ENCODE measurements at regions not wholly inside any gene's neighbourhood (a gene's known extent, or its start where the extent isn't known, plus 50 kb on each side); places are given as distances from the start of the nearest gene placed in this dataset.

GRCh38 chr2:173706936-173707335 lies 258.2 kb downstream of the SP3 start:
- TF ChIP-seq, protein P1, sequence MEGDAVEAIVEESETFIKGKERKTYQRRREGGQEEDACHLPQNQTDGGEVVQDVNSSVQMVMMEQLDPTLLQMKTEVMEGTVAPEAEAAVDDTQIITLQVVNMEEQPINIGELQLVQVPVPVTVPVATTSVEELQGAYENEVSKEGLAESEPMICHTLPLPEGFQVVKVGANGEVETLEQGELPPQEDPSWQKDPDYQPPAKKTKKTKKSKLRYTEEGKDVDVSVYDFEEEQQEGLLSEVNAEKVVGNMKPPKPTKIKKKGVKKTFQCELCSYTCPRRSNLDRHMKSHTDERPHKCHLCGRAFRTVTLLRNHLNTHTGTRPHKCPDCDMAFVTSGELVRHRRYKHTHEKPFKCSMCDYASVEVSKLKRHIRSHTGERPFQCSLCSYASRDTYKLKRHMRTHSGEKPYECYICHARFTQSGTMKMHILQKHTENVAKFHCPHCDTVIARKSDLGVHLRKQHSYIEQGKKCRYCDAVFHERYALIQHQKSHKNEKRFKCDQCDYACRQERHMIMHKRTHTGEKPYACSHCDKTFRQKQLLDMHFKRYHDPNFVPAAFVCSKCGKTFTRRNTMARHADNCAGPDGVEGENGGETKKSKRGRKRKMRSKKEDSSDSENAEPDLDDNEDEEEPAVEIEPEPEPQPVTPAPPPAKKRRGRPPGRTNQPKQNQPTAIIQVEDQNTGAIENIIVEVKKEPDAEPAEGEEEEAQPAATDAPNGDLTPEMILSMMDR (IDR thresholded peaks at IDR 0.05 in 8 of 11, conservative IDR thresholded peaks at IDR 0.05 in 3 of 11) = no peak
- TF ChIP-seq POLR2AphosphoS5 (IDR thresholded peaks at IDR 0.05) (no peak), POLR2A (IDR thresholded peaks at IDR 0.05) (no peak)

DNA sequence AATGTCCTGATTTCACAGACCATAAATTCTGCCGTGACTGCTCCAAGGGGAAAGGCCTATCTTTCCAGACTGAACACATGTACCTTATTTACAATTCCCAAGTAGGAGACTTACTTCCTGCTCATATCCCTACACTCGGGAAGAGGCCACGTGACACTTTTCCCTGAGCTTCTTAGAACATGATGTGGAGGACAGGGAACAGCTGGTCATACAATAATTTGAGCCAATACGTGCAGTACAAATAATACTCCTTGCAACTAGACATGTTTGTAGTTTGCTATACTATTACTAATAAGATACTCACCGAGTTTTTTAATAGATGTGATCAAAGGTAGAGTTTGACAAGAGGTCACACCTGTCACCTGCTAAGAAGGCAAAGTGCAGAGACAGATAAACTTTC lies 256.4 kb downstream of the SP3 start:
- no peaks in the 10 kb centered on the region for H3K27me3 ChIP-seq (replicated peaks in 1 of 7)
- no peak for DNase-seq
- H3K36me3 ChIP-seq = no peaks in the 10 kb centered on the region
- H3K27ac ChIP-seq = no peak overlapping the region
- TF ChIP-seq POLR2AphosphoS5 (IDR thresholded peaks at IDR 0.05) = no peak
- TF ChIP-seq POLR2A (IDR thresholded peaks at IDR 0.05) = no peak
- TF ChIP-seq, protein P1 (IDR thresholded peaks at IDR 0.05 in 8 of 11, conservative IDR thresholded peaks at IDR 0.05 in 3 of 11) = no peak
- no peak overlapping the region for H3K4me3 ChIP-seq
- no peaks in the 10 kb centered on the region for H3K9me3 ChIP-seq
- intact Hi-C loops (cut with DNase I; ENCODE audit: low total_unique reads) = no loop called here
- 72 to 83% (median 75%) methylated on average over 5 of the region's 5 CpGs for WGBS, 5 donors
- no peaks in the 10 kb centered on the region for H3K4me1 ChIP-seq

More at GRCh38 chr2:173706936-173707335, 258.2 kb downstream of the SP3 start:
- H3K4me3 ChIP-seq = no peak overlapping the region
- DNase-seq = no peak
- H3K27me3 ChIP-seq (replicated peaks in 1 of 7) = no peaks in the 10 kb centered on the region
- 92 to 95% (median 93%) methylated on average over 4 of the region's 4 CpGs for WGBS, 5 donors
- no peak overlapping the region for H3K27ac ChIP-seq
- H3K36me3 ChIP-seq = no peaks in the 10 kb centered on the region
- H3K4me1 ChIP-seq = no peaks in the 10 kb centered on the region
- intact Hi-C loops (cut with DNase I; ENCODE audit: low total_unique reads) = no loop called here
- H3K9me3 ChIP-seq = no peaks in the 10 kb centered on the region

DNA sequence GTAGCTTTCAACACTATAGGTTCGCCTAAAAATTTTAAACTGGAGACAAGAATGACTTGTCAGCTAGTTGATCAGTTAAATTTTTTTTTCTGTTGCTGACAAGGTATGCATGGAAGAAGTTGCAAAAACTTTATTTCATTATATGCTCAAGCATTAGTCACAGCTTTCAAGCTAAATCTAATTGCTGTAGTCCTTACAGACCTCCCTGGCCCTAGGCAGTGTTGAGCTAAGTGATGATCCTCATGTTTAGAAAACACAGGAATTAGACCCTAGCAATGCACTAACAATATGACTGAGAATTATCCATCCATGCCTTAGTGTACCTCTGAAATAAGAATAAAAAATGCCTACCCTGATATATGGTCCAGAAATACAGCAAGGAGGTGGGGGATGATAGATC lies 253.4 kb downstream of the SP3 start:
- no peak overlapping the region for H3K4me3 ChIP-seq
- TF ChIP-seq POLR2A (IDR thresholded peaks at IDR 0.05) (no peak), POLR2AphosphoS5 (IDR thresholded peaks at IDR 0.05) (no peak)
- TF ChIP-seq, protein P1 (IDR thresholded peaks at IDR 0.05 in 8 of 11, conservative IDR thresholded peaks at IDR 0.05 in 3 of 11) = no peak
- 80 to 87% (median 83%) methylated on average over 1 of the region's 1 CpG for WGBS, 5 donors
- H3K27me3 ChIP-seq (replicated peaks in 1 of 7) = peaks cover 0 to 7% (median 0%) of the 10 kb centered on the region in 7 donors
- intact Hi-C loops (cut with DNase I; ENCODE audit: low total_unique reads) = no loop called here
- no peak overlapping the region for H3K27ac ChIP-seq
- no peak for DNase-seq
- no peaks in the 10 kb centered on the region for H3K36me3 ChIP-seq
- H3K9me3 ChIP-seq = no peaks in the 10 kb centered on the region
- H3K4me1 ChIP-seq = no peaks in the 10 kb centered on the region

DNA sequence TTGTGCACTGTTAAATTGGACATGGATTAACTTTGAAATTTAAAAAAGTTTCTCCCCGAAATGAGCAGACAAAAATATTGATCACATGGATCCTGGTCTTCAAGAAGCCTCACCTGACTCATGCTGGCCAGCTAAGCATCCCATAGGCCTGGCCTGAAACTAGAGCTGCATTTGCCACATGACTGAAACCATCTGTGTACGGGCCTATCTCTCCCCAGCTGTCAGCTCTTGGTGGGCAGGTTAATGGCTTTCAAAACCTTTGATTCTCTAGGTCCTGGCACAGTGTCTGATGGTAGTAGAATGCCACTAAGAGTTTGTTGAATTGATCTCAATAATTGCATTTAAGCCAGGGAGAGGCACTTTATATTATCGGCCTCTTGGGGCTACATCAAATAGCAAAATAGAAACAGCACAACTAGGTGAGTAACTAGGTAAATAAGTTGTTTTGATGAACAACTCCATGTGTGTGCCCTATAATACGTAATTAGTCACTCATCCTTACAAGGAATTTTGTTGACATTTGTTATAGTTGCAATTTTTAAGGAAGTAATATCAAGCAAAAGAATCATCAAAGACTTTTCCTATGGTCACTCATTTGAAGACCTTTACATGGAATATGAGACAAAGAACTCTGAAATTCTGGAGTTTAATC lies 251.1 kb downstream of the SP3 start:
- Histone ChIP-seq H3K27me3 (replicated peaks in 1 of 7) (peaks cover 0 to 21% (median 0%) of the 10 kb centered on the region in 7 donors), H3K27ac (no peak overlapping the region), H3K4me1 (no peaks in the 10 kb centered on the region), H3K9me3 (no peaks in the 10 kb centered on the region), H3K4me3 (no peak overlapping the region), H3K36me3 (no peaks in the 10 kb centered on the region)
- 75 to 93% (median 82%) methylated on average over 4 of the region's 4 CpGs for WGBS, 5 donors
- TF ChIP-seq POLR2A (IDR thresholded peaks at IDR 0.05) = no peak
- no peak for TF ChIP-seq POLR2AphosphoS5 (IDR thresholded peaks at IDR 0.05)
- TF ChIP-seq, protein P1 (IDR thresholded peaks at IDR 0.05 in 8 of 11, conservative IDR thresholded peaks at IDR 0.05 in 3 of 11) = no peak
- no peak for DNase-seq
- intact Hi-C loops (cut with DNase I; ENCODE audit: low total_unique reads) = no loop called here
